ENCODE measurements at regions not wholly inside any gene's neighbourhood (a gene's known extent, or its start where the extent isn't known, plus 50 kb on each side); places are given as distances from the start of the nearest gene placed in this dataset.

DNA sequence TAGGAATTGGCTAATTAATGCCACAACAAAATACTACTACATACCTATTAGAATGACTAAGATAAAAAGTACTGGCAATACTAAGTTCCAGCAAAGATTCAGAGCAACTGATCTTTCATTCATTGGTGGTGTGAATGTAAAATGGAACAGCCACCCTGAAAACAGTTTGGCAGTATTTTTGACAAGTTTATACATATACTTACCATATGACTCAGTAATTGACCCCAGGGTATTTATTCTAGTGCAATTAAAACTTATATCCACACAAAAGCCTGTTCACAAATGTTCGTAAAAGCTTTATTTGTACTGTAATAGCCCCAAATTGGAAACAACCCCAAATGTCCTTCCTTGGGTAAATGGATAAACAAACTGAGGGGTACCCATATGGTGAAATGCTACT lies 270.8 kb upstream of the ACTBL2 start:
- Histone ChIP-seq H3K9ac (replicated peaks in 1 of 4; ENCODE audit: extremely low read depth in 1 of 4, low read depth in 3 of 4, low read length in 3 of 4) (no peak overlapping the region), H2BK5ac (ENCODE audit: low read depth, low read length) (no peak overlapping the region), H2BK12ac (ENCODE audit: low read depth, low read length) (no peak overlapping the region), H4K91ac (replicated peaks; ENCODE audit: insufficient read length, low read length) (no peak overlapping the region), H2AFZ (ENCODE audit: low read length) (no peak overlapping the region), H3K27ac (ENCODE audit: low read depth, low read length) (no peak overlapping the region), H2BK15ac (ENCODE audit: low read length) (no peak overlapping the region), H2BK20ac (ENCODE audit: low read length) (no peak overlapping the region), H3K23me2 (ENCODE audit: low read depth, low read length) (no peaks in the 10 kb centered on the region), H3K4me2 (ENCODE audit: insufficient read depth in 1 of 2, low read depth in 2 of 2, low read length in 2 of 2) (no peak overlapping the region), H4K5ac (ENCODE audit: insufficient read length, low read depth, low read length) (no peak overlapping the region), H3K27me3 (replicated peaks in 1 of 4; ENCODE audit: control insufficient read depth in 3 of 4, extremely low read depth in 1 of 4, insufficient read depth in 3 of 4, low read length in 3 of 4) (no peaks in the 10 kb centered on the region), H4K8ac (ENCODE audit: extremely low read depth, insufficient read depth, low read length) (no peak overlapping the region), H2BK120ac (replicated peaks; ENCODE audit: low read depth, low read length) (no peak overlapping the region), H3K14ac (ENCODE audit: insufficient read length) (no peak overlapping the region), H3K4ac (replicated peaks; ENCODE audit: insufficient read length, low read depth, low read length) (no peak overlapping the region), H3K36me3 (ENCODE audit: control insufficient read depth in 2 of 4, insufficient read depth in 4 of 4, low read length in 3 of 4) (no peaks in the 10 kb centered on the region), H3K18ac (ENCODE audit: extremely low read depth, low read length) (no peak overlapping the region), H3K56ac (replicated peaks; ENCODE audit: insufficient read length, low read depth, low read length) (no peak overlapping the region), H3K4me1 (replicated peaks in 1 of 4; ENCODE audit: control insufficient read depth in 3 of 4, insufficient read depth in 4 of 4, low read length in 3 of 4) (no peaks in the 10 kb centered on the region), H3K79me2 (ENCODE audit: control insufficient read depth in 1 of 2, insufficient read depth in 2 of 2, low read length in 2 of 2) (no peaks in the 10 kb centered on the region), H3K9me3 (ENCODE audit: insufficient read depth in 2 of 2, low read depth in 1 of 2, low read length in 1 of 2) (no peaks in the 10 kb centered on the region), H4K20me1 (replicated peaks in 1 of 2; ENCODE audit: control insufficient read depth in 1 of 2, insufficient read depth in 2 of 2, low read length in 2 of 2) (no peaks in the 10 kb centered on the region), H3K79me1 (ENCODE audit: low read depth, low read length) (no peaks in the 10 kb centered on the region), H2AK5ac (ENCODE audit: low read depth, low read length) (no peak overlapping the region), H3K4me3 (ENCODE audit: extremely low read depth in 1 of 4, insufficient read depth in 2 of 4, low read depth in 3 of 4, low read length in 4 of 4) (no peak overlapping the region), H3K23ac (ENCODE audit: insufficient read length) (no peak overlapping the region)
- 71% methylated on average over 1 of the region's 1 CpG; no CpG with 5 or more reads in 1 of the 2 experiments for WGBS, 2 experiments (ENCODE audit: extremely low coverage in 1 of 2, insufficient coverage in 1 of 2, insufficient read length in 1 of 2, insufficient replicate concordance in 2 of 2, low coverage in 1 of 2, low lambda C conversion rate in 2 of 2, missing lambda C conversion rate in 1 of 2)
- FAIRE-seq: no peak
- CTCF ChIA-PET (ENCODE audit: partially characterized antibody): interaction anchor here (0.6 kb wide), 1 partner anchor 492 kb away, joined by 3 read pairs; no protein-coding TSS in a partner anchor
- POLR2A ChIA-PET (ENCODE audit: partially characterized antibody): no interaction called here
- TF ChIP-seq TAF7 (optimal IDR thresholded peaks at IDR 0.05; ENCODE audit: borderline replicate concordance, low read depth, low read length) (no peak), EZH2 (IDR thresholded peaks at IDR 0.05; ENCODE audit: low read depth, low read length, severe bottlenecking) (no peak), BRCA1 (IDR thresholded peaks at IDR 0.05; ENCODE audit: low read depth, low read length) (no peak), FOSL1 (IDR thresholded peaks at IDR 0.05; ENCODE audit: insufficient read depth, low read depth, low read length) (no peak)
- TF ChIP-seq, protein P1, sequence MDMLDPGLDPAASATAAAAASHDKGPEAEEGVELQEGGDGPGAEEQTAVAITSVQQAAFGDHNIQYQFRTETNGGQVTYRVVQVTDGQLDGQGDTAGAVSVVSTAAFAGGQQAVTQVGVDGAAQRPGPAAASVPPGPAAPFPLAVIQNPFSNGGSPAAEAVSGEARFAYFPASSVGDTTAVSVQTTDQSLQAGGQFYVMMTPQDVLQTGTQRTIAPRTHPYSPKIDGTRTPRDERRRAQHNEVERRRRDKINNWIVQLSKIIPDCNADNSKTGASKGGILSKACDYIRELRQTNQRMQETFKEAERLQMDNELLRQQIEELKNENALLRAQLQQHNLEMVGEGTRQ (IDR thresholded peaks at IDR 0.05; ENCODE audit: low read length): no peak
- TF ChIP-seq, protein P2, sequence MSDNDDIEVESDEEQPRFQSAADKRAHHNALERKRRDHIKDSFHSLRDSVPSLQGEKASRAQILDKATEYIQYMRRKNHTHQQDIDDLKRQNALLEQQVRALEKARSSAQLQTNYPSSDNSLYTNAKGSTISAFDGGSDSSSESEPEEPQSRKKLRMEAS (IDR thresholded peaks at IDR 0.05): no peak
- DNase-seq (ENCODE audit: low read depth in 1 of 2, low spot score in 2 of 2): no peak

All from H1 (cell line).